ENCODE measurements at regions not wholly inside any gene's neighbourhood (a gene's known extent, or its start where the extent isn't known, plus 50 kb on each side); places are given as distances from the start of the nearest gene placed in this dataset.

GRCh38 chr2:33709951-33710350 lies 110.9 kb upstream of the FAM98A start (continued):
- TF ChIP-seq, protein P1, sequence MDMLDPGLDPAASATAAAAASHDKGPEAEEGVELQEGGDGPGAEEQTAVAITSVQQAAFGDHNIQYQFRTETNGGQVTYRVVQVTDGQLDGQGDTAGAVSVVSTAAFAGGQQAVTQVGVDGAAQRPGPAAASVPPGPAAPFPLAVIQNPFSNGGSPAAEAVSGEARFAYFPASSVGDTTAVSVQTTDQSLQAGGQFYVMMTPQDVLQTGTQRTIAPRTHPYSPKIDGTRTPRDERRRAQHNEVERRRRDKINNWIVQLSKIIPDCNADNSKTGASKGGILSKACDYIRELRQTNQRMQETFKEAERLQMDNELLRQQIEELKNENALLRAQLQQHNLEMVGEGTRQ (IDR thresholded peaks at IDR 0.05; ENCODE audit: low read length) = no peak
- no peak for TF ChIP-seq CHD7 (IDR thresholded peaks at IDR 0.05; ENCODE audit: insufficient replicate concordance, low read length)
- TF ChIP-seq CTBP2 (IDR thresholded peaks at IDR 0.05; ENCODE audit: borderline replicate concordance, insufficient read depth, insufficient read length, low read length) = no peak

Data from H1 (cell line).